ENCODE measurements at regions not wholly inside any gene's neighbourhood (a gene's known extent, or its start where the extent isn't known, plus 50 kb on each side); places are given as distances from the start of the nearest gene placed in this dataset.

DNA sequence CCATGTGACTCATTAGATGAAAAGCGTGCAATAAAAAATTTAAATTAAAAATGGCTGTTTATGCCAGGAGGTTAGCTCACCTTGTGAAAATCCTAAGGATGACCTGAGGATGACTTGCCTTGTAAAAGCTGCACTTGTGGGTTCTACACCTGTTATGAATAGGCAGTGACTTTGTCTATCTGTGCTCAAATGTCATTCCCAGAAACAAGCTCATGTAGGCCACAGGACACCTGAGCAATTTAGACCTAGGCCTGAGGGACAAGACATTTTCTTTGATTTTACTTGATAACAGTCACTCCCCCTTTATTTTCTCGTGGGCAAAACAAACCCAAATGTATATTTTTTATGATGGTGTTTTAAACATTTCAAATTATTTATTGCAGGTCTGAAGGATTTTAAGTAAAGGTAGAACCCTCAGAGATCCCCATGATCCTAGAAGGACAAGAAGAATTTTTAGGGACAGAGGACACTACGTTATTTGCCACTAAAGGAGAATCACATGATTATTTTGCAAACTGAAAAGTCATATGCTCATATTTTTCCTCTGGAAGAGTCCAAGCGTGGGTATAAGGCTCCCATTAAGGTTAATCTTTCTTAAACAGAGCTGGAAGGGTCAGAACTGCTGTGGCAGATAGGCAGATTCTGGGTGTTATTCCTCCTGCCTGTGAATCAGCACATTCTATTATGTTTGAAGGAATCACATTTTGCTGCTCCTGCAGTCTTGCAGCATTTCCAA lies 277.5 kb upstream of the MAN1A1 start (continued):
- TF ChIP-seq, protein P1, sequence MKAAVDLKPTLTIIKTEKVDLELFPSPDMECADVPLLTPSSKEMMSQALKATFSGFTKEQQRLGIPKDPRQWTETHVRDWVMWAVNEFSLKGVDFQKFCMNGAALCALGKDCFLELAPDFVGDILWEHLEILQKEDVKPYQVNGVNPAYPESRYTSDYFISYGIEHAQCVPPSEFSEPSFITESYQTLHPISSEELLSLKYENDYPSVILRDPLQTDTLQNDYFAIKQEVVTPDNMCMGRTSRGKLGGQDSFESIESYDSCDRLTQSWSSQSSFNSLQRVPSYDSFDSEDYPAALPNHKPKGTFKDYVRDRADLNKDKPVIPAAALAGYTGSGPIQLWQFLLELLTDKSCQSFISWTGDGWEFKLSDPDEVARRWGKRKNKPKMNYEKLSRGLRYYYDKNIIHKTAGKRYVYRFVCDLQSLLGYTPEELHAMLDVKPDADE (conservative IDR thresholded peaks at IDR 0.05; ENCODE audit: control insufficient read depth, low read depth, low read length): no peak
- TF ChIP-seq UBTF (IDR thresholded peaks at IDR 0.05; ENCODE audit: borderline replicate concordance in 1 of 2, low read depth in 2 of 2, low read length in 2 of 2) (no peak), ELF2 (CRISPR knock-in tag; IDR thresholded peaks at IDR 0.05) (no peak), ZBTB17 (CRISPR knock-in tag; IDR thresholded peaks at IDR 0.05) (no peak; the same call in 1 of the 2 replicates), ZNF75A (CRISPR knock-in tag; IDR thresholded peaks at IDR 0.05) (no peak), ZNF655 (CRISPR knock-in tag; IDR thresholded peaks at IDR 0.05) (no peak), ZNF696 (CRISPR knock-in tag; conservative IDR thresholded peaks at IDR 0.05) (no peak), ZNF436 (CRISPR knock-in tag; IDR thresholded peaks at IDR 0.05) (no peak), MCM5 (IDR thresholded peaks at IDR 0.05; ENCODE audit: low read depth) (no peak), MTA1 (IDR thresholded peaks at IDR 0.05; ENCODE audit: borderline replicate concordance) (no peak), PPARD (CRISPR knock-in tag; IDR thresholded peaks at IDR 0.05) (no peak)
- TF ChIP-seq, protein P2, sequence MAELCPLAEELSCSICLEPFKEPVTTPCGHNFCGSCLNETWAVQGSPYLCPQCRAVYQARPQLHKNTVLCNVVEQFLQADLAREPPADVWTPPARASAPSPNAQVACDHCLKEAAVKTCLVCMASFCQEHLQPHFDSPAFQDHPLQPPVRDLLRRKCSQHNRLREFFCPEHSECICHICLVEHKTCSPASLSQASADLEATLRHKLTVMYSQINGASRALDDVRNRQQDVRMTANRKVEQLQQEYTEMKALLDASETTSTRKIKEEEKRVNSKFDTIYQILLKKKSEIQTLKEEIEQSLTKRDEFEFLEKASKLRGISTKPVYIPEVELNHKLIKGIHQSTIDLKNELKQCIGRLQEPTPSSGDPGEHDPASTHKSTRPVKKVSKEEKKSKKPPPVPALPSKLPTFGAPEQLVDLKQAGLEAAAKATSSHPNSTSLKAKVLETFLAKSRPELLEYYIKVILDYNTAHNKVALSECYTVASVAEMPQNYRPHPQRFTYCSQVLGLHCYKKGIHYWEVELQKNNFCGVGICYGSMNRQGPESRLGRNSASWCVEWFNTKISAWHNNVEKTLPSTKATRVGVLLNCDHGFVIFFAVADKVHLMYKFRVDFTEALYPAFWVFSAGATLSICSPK (IDR thresholded peaks at IDR 0.05; ENCODE audit: borderline replicate concordance): no peak
- TF ChIP-seq, protein P3, sequence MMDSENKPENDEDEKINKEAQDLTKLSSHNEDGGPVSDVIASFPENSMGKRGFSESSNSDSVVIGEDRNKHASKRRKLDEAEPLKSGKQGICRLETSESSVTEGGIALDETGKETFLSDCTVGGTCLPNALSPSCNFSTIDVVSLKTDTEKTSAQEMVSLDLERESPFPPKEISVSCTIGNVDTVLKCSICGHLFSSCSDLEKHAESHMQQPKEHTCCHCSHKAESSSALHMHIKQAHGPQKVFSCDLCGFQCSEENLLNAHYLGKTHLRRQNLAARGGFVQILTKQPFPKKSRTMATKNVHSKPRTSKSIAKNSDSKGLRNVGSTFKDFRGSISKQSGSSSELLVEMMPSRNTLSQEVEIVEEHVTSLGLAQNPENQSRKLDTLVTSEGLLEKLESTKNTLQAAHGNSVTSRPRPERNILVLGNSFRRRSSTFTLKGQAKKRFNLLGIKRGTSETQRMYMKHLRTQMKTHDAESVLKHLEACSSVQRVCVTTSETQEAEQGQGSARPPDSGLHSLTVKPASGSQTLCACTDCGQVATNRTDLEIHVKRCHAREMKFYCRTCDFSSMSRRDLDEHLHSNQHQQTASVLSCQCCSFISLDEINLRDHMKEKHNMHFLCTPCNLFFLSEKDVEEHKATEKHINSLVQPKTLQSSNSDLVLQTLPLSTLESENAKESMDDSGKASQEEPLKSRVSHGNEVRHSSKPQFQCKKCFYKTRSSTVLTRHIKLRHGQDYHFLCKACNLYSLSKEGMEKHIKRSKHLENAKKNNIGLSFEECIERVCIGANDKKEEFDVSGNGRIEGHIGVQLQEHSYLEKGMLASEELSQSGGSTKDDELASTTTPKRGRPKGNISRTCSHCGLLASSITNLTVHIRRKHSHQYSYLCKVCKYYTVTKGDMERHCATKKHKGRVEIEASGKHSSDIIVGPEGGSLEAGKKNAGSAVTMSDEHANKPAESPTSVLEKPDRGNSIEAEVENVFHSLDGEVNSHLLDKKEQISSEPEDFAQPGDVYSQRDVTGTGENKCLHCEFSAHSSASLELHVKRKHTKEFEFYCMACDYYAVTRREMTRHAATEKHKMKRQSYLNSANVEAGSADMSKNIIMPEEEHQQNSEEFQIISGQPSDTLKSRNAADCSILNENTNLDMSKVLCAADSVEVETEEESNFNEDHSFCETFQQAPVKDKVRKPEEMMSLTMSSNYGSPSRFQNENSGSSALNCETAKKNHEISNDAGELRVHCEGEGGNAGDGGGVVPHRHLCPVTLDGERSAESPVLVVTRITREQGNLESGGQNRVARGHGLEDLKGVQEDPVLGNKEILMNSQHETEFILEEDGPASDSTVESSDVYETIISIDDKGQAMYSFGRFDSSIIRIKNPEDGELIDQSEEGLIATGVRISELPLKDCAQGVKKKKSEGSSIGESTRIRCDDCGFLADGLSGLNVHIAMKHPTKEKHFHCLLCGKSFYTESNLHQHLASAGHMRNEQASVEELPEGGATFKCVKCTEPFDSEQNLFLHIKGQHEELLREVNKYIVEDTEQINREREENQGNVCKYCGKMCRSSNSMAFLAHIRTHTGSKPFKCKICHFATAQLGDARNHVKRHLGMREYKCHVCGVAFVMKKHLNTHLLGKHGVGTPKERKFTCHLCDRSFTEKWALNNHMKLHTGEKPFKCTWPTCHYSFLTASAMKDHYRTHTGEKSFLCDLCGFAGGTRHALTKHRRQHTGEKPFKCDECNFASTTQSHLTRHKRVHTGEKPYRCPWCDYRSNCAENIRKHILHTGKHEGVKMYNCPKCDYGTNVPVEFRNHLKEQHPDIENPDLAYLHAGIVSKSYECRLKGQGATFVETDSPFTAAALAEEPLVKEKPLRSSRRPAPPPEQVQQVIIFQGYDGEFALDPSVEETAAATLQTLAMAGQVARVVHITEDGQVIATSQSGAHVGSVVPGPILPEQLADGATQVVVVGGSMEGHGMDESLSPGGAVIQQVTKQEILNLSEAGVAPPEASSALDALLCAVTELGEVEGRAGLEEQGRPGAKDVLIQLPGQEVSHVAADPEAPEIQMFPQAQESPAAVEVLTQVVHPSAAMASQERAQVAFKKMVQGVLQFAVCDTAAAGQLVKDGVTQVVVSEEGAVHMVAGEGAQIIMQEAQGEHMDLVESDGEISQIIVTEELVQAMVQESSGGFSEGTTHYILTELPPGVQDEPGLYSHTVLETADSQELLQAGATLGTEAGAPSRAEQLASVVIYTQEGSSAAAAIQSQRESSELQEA (IDR thresholded peaks at IDR 0.05; ENCODE audit: low read depth): no peak
